ENCODE measurements at regions not wholly inside any gene's neighbourhood (a gene's known extent, or its start where the extent isn't known, plus 50 kb on each side); places are given as distances from the start of the nearest gene placed in this dataset.

DNA sequence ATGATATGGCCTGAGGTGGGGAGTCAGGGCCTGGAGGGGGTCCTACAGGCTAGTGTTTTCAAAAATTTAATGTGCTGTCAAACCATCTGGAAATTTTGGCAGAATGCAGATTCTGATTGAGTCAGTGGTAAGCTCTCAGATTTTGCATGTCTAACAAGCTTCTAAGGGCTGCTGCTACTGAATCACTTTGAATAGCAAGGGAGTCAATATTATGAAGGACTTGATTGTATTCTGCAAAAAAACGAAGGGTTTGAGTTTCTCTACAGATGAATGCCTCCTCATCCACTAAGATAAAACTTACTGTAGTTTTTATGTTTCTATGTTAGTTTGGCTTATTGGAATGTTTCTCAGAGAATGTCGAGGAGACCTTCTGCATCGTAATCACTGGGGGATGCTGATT, 179.5 kb downstream of the TMEM38B start:
- Histone ChIP-seq H3K4me1 (ENCODE audit: low read length) (peaks cover 11% of the 10 kb centered on the region), H3K4me3 (ENCODE audit: low read length) (no peak overlapping the region), H3K36me3 (ENCODE audit: insufficient read depth, low read length) (no peaks in the 10 kb centered on the region), H3K27ac (ENCODE audit: low read length) (no peak overlapping the region), H4K20me1 (ENCODE audit: insufficient read depth, low read depth, low read length) (no peaks in the 10 kb centered on the region), H3K4me2 (ENCODE audit: low read depth, low read length, poor library complexity, severe bottlenecking) (no peak overlapping the region), H3K79me2 (ENCODE audit: low read length) (no peaks in the 10 kb centered on the region), H3K27me3 (ENCODE audit: low read length) (no peaks in the 10 kb centered on the region), H3K9ac (ENCODE audit: low read length) (no peak overlapping the region), H3K9me3 (ENCODE audit: low read length) (no peaks in the 10 kb centered on the region), H2AFZ (ENCODE audit: low read length) (no peak overlapping the region), H3K9me2 (replicated peaks; ENCODE audit: insufficient read depth, low read length) (no peaks in the 10 kb centered on the region)
- DNase-seq = no peak

DNA sequence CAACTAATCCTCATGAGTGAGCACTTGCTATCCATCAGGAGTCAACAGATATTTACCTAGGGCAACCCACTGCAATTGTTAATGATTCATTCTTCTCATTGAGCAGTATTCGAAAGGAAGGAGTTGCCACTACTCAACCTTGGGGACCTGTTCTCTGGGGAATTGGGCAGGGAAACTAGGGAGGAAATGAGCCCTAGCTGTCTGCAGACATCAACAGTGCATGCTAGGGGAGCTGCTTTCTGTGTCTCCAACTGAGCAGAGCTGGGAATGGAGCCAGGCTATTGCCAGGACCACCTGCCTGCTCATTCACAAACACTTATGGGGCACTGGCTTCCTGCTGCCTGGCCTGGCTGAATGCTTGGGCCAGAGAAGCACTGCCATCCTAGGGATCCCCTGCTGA, 183.4 kb downstream of the TMEM38B start:
- no peak overlapping the region for H3K27ac ChIP-seq (ENCODE audit: low read length)
- no peak overlapping the region for H3K4me3 ChIP-seq (ENCODE audit: low read length)
- H3K9me3 ChIP-seq (ENCODE audit: low read length) = no peaks in the 10 kb centered on the region
- no peaks in the 10 kb centered on the region for H3K36me3 ChIP-seq (ENCODE audit: insufficient read depth, low read length)
- no peak overlapping the region for H2AFZ ChIP-seq (ENCODE audit: low read length)
- H3K9ac ChIP-seq (ENCODE audit: low read length) = no peak overlapping the region
- H3K27me3 ChIP-seq (ENCODE audit: low read length) = no peaks in the 10 kb centered on the region
- peaks cover 11% of the 10 kb centered on the region for H3K4me1 ChIP-seq (ENCODE audit: low read length)
- no peaks in the 10 kb centered on the region for H3K9me2 ChIP-seq (replicated peaks; ENCODE audit: insufficient read depth, low read length)
- peak; percentile 67 for DNase-seq
- no peaks in the 10 kb centered on the region for H3K79me2 ChIP-seq (ENCODE audit: low read length)
- H3K4me2 ChIP-seq (ENCODE audit: low read depth, low read length, poor library complexity, severe bottlenecking) = no peak overlapping the region
- H4K20me1 ChIP-seq (ENCODE audit: insufficient read depth, low read depth, low read length) = no peaks in the 10 kb centered on the region

DNA sequence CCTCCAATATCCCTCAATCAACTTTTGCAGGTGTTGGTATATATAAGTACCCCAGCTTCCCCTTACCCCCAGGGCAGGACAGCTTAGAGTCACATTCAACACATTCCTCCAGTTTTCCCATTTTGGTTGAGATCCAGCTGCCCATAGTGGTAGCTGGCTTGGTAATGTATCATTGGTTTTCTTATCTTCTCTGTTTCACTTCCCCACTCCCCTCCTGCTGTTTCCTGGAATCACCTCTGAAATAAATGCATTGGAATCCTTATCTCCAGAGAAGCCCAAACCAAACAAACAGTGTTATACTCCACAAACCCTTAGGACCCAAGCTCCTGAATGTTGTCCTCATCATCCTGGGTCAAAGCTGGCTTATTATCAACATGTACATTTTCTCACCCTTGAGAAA, 184.8 kb downstream of the TMEM38B start:
- Histone ChIP-seq H3K9me2 (replicated peaks; ENCODE audit: insufficient read depth, low read length) (no peaks in the 10 kb centered on the region), H3K4me3 (ENCODE audit: low read length) (no peak overlapping the region), H2AFZ (ENCODE audit: low read length) (no peak overlapping the region), H3K36me3 (ENCODE audit: insufficient read depth, low read length) (no peaks in the 10 kb centered on the region), H3K27me3 (ENCODE audit: low read length) (no peaks in the 10 kb centered on the region), H3K9me3 (ENCODE audit: low read length) (no peaks in the 10 kb centered on the region), H3K4me2 (ENCODE audit: low read depth, low read length, poor library complexity, severe bottlenecking) (no peak overlapping the region), H3K27ac (ENCODE audit: low read length) (no peak overlapping the region), H3K4me1 (ENCODE audit: low read length) (peaks cover 11% of the 10 kb centered on the region), H3K9ac (ENCODE audit: low read length) (no peak overlapping the region), H3K79me2 (ENCODE audit: low read length) (no peaks in the 10 kb centered on the region), H4K20me1 (ENCODE audit: insufficient read depth, low read depth, low read length) (no peaks in the 10 kb centered on the region)
- no peak for DNase-seq

DNA sequence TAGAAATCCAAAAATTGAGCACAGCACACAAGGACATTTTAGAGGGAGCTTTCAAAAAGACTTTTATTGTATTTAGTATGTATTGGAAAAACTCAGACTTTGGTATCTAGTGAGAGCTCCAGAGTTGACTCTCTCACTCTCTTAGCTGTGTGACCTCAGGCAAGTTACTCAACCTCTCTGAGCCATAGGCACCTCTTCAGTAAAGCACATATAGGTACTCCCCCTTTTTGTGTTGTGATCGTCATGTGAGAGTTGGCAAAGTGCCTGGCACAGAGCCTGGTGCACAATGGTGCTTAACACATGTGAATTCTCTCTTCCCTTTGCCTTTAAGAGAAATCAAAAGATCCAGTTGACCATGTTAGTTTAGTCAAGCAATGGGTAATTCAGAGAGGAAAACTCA, 186.2 kb downstream of the TMEM38B start:
- Histone ChIP-seq H4K20me1 (ENCODE audit: insufficient read depth, low read depth, low read length) (no peaks in the 10 kb centered on the region), H3K9ac (ENCODE audit: low read length) (no peak overlapping the region), H3K4me1 (ENCODE audit: low read length) (peaks cover 11% of the 10 kb centered on the region), H3K27me3 (ENCODE audit: low read length) (no peaks in the 10 kb centered on the region), H3K4me2 (ENCODE audit: low read depth, low read length, poor library complexity, severe bottlenecking) (no peak overlapping the region), H3K36me3 (ENCODE audit: insufficient read depth, low read length) (no peaks in the 10 kb centered on the region), H3K9me2 (replicated peaks; ENCODE audit: insufficient read depth, low read length) (no peaks in the 10 kb centered on the region), H3K9me3 (ENCODE audit: low read length) (no peaks in the 10 kb centered on the region), H2AFZ (ENCODE audit: low read length) (no peak overlapping the region), H3K27ac (ENCODE audit: low read length) (no peak overlapping the region), H3K79me2 (ENCODE audit: low read length) (no peaks in the 10 kb centered on the region), H3K4me3 (ENCODE audit: low read length) (no peak overlapping the region)
- DNase-seq = no peak

DNA sequence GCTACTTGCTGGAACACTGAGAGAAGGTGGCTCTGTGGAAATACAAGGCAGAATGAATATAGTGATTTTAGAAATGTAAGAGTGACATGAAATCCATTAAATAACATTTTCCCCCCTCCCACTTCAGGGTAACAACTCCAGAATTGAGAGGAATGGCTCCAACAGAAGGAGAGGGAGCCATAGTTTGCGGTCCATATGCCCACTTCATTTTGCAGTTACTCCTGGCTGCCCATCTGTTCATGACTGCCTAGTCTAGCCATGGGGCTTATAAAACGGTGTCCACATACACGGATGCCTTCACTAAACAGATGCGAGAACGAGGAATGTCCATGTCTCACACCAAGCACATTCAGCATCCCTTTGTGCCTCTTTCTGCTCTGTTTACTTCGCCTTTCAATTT, 186.7 kb downstream of the TMEM38B start:
- no peak for DNase-seq
- H3K36me3 ChIP-seq (ENCODE audit: insufficient read depth, low read length) = no peaks in the 10 kb centered on the region
- H3K27me3 ChIP-seq (ENCODE audit: low read length) = no peaks in the 10 kb centered on the region
- no peak overlapping the region for H2AFZ ChIP-seq (ENCODE audit: low read length)
- H3K4me1 ChIP-seq (ENCODE audit: low read length) = peaks cover 11% of the 10 kb centered on the region
- no peak overlapping the region for H3K4me2 ChIP-seq (ENCODE audit: low read depth, low read length, poor library complexity, severe bottlenecking)
- no peaks in the 10 kb centered on the region for H4K20me1 ChIP-seq (ENCODE audit: insufficient read depth, low read depth, low read length)
- no peaks in the 10 kb centered on the region for H3K9me3 ChIP-seq (ENCODE audit: low read length)
- no peak overlapping the region for H3K9ac ChIP-seq (ENCODE audit: low read length)
- no peak overlapping the region for H3K27ac ChIP-seq (ENCODE audit: low read length)
- no peaks in the 10 kb centered on the region for H3K9me2 ChIP-seq (replicated peaks; ENCODE audit: insufficient read depth, low read length)
- H3K79me2 ChIP-seq (ENCODE audit: low read length) = no peaks in the 10 kb centered on the region
- no peak overlapping the region for H3K4me3 ChIP-seq (ENCODE audit: low read length)

DNA sequence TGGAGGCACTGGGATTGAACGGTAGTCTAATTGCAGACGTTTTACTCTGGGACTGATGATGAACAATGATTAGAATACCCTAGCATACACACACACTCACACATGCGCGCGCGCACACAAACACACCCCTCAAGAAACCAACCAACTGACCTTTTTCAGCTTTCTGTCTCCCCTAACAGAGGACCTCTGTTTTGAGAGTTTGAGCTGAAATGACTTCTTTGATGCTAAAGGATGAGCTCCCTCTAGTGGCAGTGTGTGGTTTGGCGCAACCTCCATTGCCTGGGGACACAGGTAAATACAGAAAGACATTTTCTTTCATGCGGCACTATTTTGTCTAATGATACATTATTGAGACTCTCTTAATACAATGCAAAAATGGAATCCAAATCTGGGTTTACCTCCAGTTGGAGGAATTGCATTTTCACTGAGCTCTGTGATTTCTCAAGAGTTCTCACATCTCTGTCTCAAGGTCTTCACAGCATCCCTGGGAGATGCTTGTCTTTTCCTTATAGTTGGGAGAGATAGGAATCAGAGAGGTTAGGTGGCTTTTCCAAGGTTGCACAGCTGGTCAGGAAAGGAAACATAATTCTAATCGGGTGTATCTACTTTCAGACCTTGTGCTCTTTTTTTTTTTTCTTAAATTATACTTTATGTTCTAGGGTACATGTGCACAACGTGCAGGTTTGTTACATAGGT, 187.5 kb downstream of the TMEM38B start:
- H3K4me1 ChIP-seq (ENCODE audit: low read length) = peaks cover 11% of the 10 kb centered on the region
- no peaks in the 10 kb centered on the region for H4K20me1 ChIP-seq (ENCODE audit: insufficient read depth, low read depth, low read length)
- H3K9ac ChIP-seq (ENCODE audit: low read length) = no peak overlapping the region
- no peaks in the 10 kb centered on the region for H3K36me3 ChIP-seq (ENCODE audit: insufficient read depth, low read length)
- no peaks in the 10 kb centered on the region for H3K27me3 ChIP-seq (ENCODE audit: low read length)
- H3K27ac ChIP-seq (ENCODE audit: low read length) = no peak overlapping the region
- no peaks in the 10 kb centered on the region for H3K9me2 ChIP-seq (replicated peaks; ENCODE audit: insufficient read depth, low read length)
- H3K9me3 ChIP-seq (ENCODE audit: low read length) = no peaks in the 10 kb centered on the region
- H3K4me2 ChIP-seq (ENCODE audit: low read depth, low read length, poor library complexity, severe bottlenecking) = no peak overlapping the region
- no peaks in the 10 kb centered on the region for H3K79me2 ChIP-seq (ENCODE audit: low read length)
- DNase-seq = peak; percentile 92
- H2AFZ ChIP-seq (ENCODE audit: low read length) = no peak overlapping the region
- H3K4me3 ChIP-seq (ENCODE audit: low read length) = no peak overlapping the region

DNA sequence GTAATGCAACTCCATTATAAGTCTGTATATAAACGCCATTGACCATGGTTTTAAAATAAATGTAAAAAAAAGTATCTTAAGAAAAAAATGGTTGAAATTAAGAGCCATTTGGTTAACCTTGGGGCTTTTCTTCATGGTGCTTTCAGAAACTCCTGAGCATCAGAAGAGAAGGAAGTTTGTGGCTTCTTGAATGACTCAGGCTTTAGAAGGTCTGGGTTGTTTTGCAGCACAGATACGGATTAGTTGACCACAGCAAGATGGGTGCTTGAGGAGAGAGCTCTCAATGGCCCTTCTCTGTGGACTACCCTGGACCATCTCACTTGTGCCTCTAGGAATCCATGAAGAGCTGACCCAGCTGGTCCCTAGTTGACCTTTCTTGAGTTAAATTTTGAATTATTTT, 189.5 kb downstream of the TMEM38B start:
- no peaks in the 10 kb centered on the region for H3K9me2 ChIP-seq (replicated peaks; ENCODE audit: insufficient read depth, low read length)
- H3K9ac ChIP-seq (ENCODE audit: low read length) = no peak overlapping the region
- H3K27ac ChIP-seq (ENCODE audit: low read length) = no peak overlapping the region
- H3K4me3 ChIP-seq (ENCODE audit: low read length) = no peak overlapping the region
- H3K36me3 ChIP-seq (ENCODE audit: insufficient read depth, low read length) = no peaks in the 10 kb centered on the region
- no peaks in the 10 kb centered on the region; the same call in 1 of the 2 replicates for H3K4me1 ChIP-seq (ENCODE audit: low read length)
- H4K20me1 ChIP-seq (ENCODE audit: insufficient read depth, low read depth, low read length) = no peaks in the 10 kb centered on the region
- H3K79me2 ChIP-seq (ENCODE audit: low read length) = no peaks in the 10 kb centered on the region
- DNase-seq = no peak
- no peaks in the 10 kb centered on the region for H3K9me3 ChIP-seq (ENCODE audit: low read length)
- no peak overlapping the region for H3K4me2 ChIP-seq (ENCODE audit: low read depth, low read length, poor library complexity, severe bottlenecking)
- no peaks in the 10 kb centered on the region for H3K27me3 ChIP-seq (ENCODE audit: low read length)
- H2AFZ ChIP-seq (ENCODE audit: low read length) = no peak overlapping the region

DNA sequence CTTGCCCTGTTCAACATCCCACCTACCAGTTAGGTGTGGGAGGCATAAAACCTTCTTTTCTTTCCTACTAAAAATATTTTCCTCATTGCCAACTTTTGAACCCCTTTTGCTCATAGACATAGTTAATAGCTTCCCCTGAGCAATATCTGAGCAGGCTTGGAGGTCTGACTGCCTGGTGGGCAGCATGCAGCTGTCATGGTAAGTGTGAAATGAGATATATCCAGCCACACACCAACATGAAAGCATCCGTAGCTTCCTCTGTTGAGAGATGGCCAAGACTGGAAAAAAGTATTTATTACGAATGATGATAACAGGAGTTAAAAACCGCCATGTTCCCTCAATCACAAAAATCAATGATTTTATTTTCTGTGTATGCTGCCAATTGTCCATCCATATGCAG, 190.1 kb downstream of the TMEM38B start:
- H4K20me1 ChIP-seq (ENCODE audit: insufficient read depth, low read depth, low read length) = no peaks in the 10 kb centered on the region
- no peaks in the 10 kb centered on the region for H3K27me3 ChIP-seq (ENCODE audit: low read length)
- no peak overlapping the region for H3K27ac ChIP-seq (ENCODE audit: low read length)
- peaks cover 5% of the 10 kb centered on the region for H3K4me1 ChIP-seq (ENCODE audit: low read length)
- no peak overlapping the region for H3K9ac ChIP-seq (ENCODE audit: low read length)
- H3K9me2 ChIP-seq (replicated peaks; ENCODE audit: insufficient read depth, low read length) = no peaks in the 10 kb centered on the region
- no peaks in the 10 kb centered on the region for H3K36me3 ChIP-seq (ENCODE audit: insufficient read depth, low read length)
- no peaks in the 10 kb centered on the region for H3K9me3 ChIP-seq (ENCODE audit: low read length)
- H3K4me3 ChIP-seq (ENCODE audit: low read length) = no peak overlapping the region
- DNase-seq = no peak
- H3K4me2 ChIP-seq (ENCODE audit: low read depth, low read length, poor library complexity, severe bottlenecking) = no peak overlapping the region
- H2AFZ ChIP-seq (ENCODE audit: low read length) = no peak overlapping the region
- no peaks in the 10 kb centered on the region for H3K79me2 ChIP-seq (ENCODE audit: low read length)

All from Karpas-422 (cell line).